GM19035 (cell line): ENCODE measurements at regions not wholly inside any gene's neighbourhood (a gene's known extent, or its start where the extent isn't known, plus 50 kb on each side); places are given as distances from the start of the nearest gene placed in this dataset.

Experiments used
- ATAC-seq: cut with Tn5 transposase; IDR thresholded peaks from one replicate; pipeline ENCODE4 v1.9.1; 2021; ENCODE audit not compliant: unreplicated experiment

- no peak for ATAC-seq
Observed at GRCh38 chr10:21068026-21068656, 171.0 kb upstream of the NEBL start.

- ATAC-seq = no peak
Observed at GRCh38 chr10:21065621-21066248, 168.6 kb upstream of the NEBL start.

DNA sequence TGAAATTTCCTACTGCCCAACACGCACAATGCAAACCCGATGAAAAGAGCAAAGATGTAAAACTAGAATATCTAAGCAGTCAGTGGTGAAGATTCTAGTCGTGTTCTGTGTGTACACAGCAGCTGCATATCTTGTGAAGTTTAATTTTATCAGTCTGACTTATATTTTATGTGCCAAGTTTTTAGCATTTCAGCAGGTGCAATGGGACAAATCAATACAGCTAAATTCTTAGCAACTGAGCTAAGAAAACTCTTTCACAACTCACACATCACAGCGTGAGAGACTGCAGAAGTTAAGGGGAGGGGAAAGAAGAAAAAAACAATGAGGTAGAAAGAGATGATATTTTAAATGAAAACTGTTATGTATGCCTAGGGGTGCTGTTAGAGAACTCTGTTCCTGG, 164.9 kb upstream of the NEBL start:
- ATAC-seq = no peak

GRCh38 chr10:21061184-21061583, 164.1 kb upstream of the NEBL start:
- no peak for ATAC-seq

GRCh38 chr10:21060626-21061025, 163.5 kb upstream of the NEBL start:
- ATAC-seq = no peak

GRCh38 chr10:21057989-21058388, 160.9 kb upstream of the NEBL start:
- no peak for ATAC-seq

- ATAC-seq = no peak
Observed at GRCh38 chr10:21057436-21057835, 160.3 kb upstream of the NEBL start.

GRCh38 chr10:21056461-21056860, 159.3 kb upstream of the NEBL start:
- no peak for ATAC-seq

- no peak for ATAC-seq
Observed at GRCh38 chr10:21055339-21056135, 158.4 kb upstream of the NEBL start.

DNA sequence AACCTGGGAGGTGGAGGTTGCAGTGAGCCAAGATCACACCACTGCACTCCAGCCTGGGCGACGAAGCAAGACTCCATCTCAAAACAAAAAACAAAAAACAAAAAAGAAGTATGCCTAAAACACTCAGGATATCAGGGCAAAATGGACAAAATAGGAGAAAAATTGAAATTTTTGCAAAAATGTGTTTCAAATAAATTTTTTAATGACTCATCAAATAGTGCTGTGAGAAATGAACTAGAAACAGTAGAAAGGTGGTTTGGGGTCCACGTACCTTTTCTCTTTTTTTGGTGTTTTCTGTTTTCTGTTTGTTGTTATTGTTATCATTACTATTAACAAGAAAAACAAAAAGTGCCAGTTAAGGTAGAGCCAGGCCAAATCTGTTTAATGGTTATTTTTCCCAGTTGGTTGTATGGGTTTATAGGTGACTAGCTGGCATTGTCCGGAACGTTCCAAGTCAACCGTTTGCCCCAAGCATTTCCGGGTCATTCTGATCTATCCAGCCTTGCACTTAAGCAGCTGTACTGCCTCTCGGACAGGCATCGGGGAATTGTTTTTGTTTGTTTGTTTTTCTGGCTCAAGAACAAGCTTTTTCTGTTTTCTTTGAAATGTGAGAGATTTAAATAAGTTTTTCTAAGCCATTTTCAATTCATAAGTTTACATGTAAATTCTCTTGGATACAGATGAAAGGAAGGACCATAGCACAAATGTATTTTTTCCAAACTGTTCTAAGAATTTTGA, 157.0 kb upstream of the NEBL start:
- no peak for ATAC-seq

DNA sequence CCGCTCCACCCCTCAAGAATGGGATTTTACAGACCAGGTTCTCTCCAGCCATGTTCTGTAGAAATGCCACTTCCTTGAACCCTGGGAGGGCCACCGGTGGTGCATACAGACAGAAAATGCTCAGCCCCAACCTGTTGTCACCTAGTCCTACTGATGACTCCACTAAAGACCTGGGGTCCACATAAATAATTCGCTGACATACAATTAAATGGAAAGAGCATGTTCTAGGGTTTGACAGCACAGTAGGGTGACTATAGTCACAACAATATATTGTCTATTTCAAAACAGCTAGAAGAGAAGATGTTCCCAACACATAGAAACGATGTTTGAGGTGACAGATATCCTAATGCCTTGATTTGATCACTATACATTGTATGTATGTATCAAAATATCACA, 155.6 kb upstream of the NEBL start:
- no peak for ATAC-seq

DNA sequence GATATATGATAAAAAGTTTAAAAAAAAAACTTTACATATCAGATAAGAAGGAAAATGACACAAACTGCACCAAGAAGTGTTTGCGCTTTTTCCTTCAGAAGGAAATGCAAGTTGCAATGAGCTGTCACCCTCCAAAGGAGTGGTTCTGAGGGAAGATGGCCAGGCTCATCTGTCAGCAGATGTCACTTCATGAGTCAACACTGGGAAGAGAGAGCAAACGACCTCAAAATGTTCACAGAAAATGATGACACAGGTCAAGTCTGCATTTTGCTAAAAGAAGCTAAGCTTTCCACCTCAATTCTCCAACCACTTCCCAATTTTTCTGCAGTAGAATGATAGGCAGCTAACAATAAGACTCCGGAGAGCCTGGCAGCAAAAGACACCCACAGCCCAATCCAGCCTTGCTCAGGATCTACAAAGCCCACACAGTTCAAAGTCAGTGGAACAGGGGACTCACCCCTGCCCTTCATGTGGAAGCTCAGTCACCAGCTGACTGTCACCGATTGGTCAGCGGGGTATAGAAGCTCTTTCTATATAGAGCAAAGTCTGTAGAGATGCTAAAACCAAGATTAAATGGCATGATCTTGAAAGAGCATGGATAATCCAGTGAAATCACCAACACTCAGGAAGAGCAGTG, 155.1 kb upstream of the NEBL start:
- no peak for ATAC-seq

DNA sequence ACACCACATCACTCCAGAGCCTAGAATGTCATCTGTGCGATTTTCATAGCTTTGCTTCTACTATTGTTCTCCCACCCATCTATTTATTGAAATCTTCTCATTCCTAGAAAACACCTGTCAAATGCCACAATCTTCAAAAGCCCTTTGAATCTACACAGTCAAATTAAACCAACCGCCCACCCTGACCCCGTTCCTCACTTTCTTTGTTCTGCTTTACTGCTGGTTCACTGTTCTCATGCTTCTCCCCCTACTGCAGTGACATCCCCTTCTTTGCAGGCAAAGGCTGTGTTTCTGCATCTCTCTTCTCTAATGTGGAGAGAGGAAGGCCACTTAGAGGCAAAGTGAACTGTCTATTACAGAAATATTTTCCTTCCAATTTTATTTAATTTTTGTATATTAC, 152.4 kb upstream of the NEBL start:
- no peak for ATAC-seq

- no peak for ATAC-seq
Observed at GRCh38 chr10:21048068-21048467, 151.0 kb upstream of the NEBL start.

- ATAC-seq = no peak
Observed at GRCh38 chr10:21047511-21047910, 150.4 kb upstream of the NEBL start.

- ATAC-seq = no peak
Observed at GRCh38 chr10:21047096-21047495, 150.0 kb upstream of the NEBL start.

DNA sequence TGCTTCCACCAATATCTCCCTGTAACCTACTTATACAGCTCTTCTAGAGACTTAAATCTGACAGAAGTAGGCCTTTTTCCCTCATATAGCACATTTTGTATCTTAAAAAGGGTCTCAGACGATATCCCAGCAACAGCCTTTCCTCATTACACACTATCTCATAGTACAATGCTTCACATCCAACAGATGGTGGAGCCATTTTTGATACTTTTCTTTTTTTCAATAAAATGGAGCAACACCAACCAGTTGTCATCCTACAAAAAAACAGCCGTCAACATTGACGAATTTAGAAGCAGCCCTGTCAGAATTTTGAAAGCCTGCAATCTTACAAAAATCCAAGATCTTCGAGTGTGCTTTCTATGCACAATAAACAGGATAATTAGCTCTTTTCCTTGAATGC, 145.9 kb upstream of the NEBL start:
- no peak for ATAC-seq

DNA sequence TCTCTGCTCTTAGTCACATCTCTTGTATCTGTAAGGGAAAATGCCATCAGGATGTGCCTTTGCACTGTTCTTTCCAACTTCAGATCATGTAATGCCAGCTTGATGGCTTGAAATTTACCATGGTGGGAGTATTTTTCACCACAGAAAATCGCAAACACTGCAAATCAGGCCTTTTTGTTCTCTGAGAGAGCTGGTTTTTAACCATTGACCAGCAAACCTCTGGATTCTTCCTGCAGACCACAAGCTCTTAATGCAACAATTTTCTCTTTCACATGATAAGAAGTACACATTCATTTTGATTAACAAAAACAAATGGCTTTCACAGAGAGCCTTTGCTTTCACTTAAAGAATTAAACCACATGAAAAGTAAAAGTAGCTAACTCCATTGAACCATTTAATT, 145.4 kb upstream of the NEBL start:
- no peak for ATAC-seq

GRCh38 chr10:21041763-21042458, 144.8 kb upstream of the NEBL start:
- ATAC-seq = no peak

DNA sequence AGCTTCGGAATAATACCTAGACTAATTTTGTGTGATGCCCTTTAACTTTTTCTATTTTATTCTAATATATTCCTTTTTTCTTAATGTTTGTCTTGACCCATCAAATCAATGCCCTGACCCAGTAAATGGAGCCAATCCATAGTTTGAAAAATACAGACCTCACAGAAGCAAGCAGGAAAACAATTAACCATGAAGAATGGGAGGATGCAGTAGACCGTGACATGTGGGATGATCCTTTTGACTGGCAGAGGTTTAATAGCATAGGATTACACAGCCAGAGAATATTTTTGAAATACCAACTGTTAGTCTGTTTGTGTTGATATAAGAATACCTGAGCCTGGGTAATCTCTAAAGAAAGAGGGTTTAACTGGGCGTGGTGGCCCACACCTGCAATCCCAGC, 142.6 kb upstream of the NEBL start:
- ATAC-seq = no peak

DNA sequence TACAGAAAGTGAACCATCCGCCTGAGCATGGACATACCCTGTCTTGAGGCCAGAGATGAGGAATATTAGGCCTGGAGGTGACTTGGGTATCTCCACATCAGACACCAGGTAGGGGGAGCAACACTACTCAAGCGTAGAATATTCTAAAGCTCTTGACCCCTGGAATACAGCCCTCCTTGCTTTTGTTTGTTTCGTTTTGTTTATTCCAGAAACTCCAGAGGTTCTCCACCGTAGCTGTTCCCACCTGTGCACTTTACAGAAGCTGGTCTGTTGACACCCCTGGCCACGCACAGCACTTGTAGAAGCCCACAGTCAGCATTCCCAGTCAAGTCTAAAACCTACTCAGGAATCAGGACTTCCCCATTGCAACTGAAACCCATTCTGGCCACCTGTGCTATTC, 139.6 kb upstream of the NEBL start:
- ATAC-seq = no peak
